H1 (cell line): ENCODE measurements at regions not wholly inside any gene's neighbourhood (a gene's known extent, or its start where the extent isn't known, plus 50 kb on each side); places are given as distances from the start of the nearest gene placed in this dataset.
A peak's percentile ranks its signal among the peaks of the same experiment; 100 is the strongest.

Source experiments
- CTCF ChIA-PET: fragments of 300-600 bp; sonication (Branson Sonifier 250); formaldehyde crosslinking; loops from one replicate; lab custom pipeline; 2021; ENCODE audit not compliant: partially characterized antibody; lab: Charles Lee
- POLR2A ChIA-PET: fragments of 300-600 bp; sonication (Branson Sonifier 250); formaldehyde crosslinking; loops from one replicate; lab custom pipeline; 2021; ENCODE audit warnings: inconsistent platforms; ENCODE audit not compliant: partially characterized antibody; lab: Charles Lee
- DNase-seq, 2 experiments: peaks; one replicate each; pipeline versions ENCODE4 v3.0.0 to v3.0.0-alpha.2; 2010 to 2022; ENCODE audit warnings: low spot score in 2 of 2, low read depth in 1 of 2, mixed read lengths in 1 of 2
- FAIRE-seq: peaks from 2 replicates; lab custom pipeline; 2011; peaks lifted over from hg19 to GRCh38; lab: Jason Lieb, UNC
- H2AFZ ChIP-seq: 2 replicates; pipeline ENCODE4 v1.8.1; 2012; ENCODE audit warnings: low read length, inconsistent platforms
- H2AK5ac ChIP-seq: 2 replicates; pipeline ENCODE4 v1.6.1; 2013; ENCODE audit warnings: low read depth, low read length
- H2BK120ac ChIP-seq: replicated peaks from 2 replicates; pipeline ENCODE3; 2013; ENCODE audit warnings: low read depth, low read length, inconsistent platforms
- H2BK12ac ChIP-seq: 2 replicates; pipeline ENCODE4 v1.6.1; 2013; ENCODE audit warnings: low read depth, low read length
- H2BK15ac ChIP-seq: 2 replicates; pipeline ENCODE4 v1.6.1; 2013; ENCODE audit warnings: low read length
- H2BK20ac ChIP-seq: 2 replicates; pipeline ENCODE4 v1.6.1; 2013; ENCODE audit warnings: low read length
- H2BK5ac ChIP-seq: 2 replicates; pipeline ENCODE4 v1.6.1; 2013; ENCODE audit warnings: low read depth, low read length
- H3K14ac ChIP-seq: 2 replicates; pipeline ENCODE4 v1.6.1; 2013; ENCODE audit warnings: inconsistent platforms; ENCODE audit not compliant: insufficient read length
- H3K18ac ChIP-seq: 2 replicates; pipeline ENCODE4 v1.6.1; 2013; ENCODE audit warnings: low read length; ENCODE audit errors: extremely low read depth
- H3K23ac ChIP-seq: 2 replicates; pipeline ENCODE4 v1.6.1; 2013; ENCODE audit warnings: inconsistent platforms; ENCODE audit not compliant: insufficient read length
- H3K23me2 ChIP-seq: 2 replicates; pipeline ENCODE4 v1.6.1; 2013; ENCODE audit warnings: low read depth, low read length
- H3K27ac ChIP-seq: 2 replicates; pipeline ENCODE4 v1.6.1; 2011; ENCODE audit warnings: low read depth, low read length, inconsistent platforms
- H3K27me3 ChIP-seq, 4 experiments: replicated peaks in 1 of 4; 1 replicate in 1 of 4; 2 replicates in 3 of 4; pipeline versions ENCODE4 v1.6.1 to v1.8.1; 2011 to 2013; ENCODE audit warnings: low read length in 3 of 4, mild to moderate bottlenecking in 3 of 4, inconsistent platforms in 2 of 4, mixed read lengths in 2 of 4, moderate library complexity in 1 of 4; ENCODE audit not compliant: control insufficient read depth in 3 of 4, insufficient read depth in 3 of 4; ENCODE audit errors: extremely low read depth in 1 of 4
- H3K36me3 ChIP-seq, 4 experiments: 2 replicates each; pipeline versions ENCODE4 v1.6.1 to v1.8.1; 2011 to 2013; ENCODE audit warnings: mild to moderate bottlenecking in 4 of 4, low read length in 3 of 4, moderate library complexity in 2 of 4, control low read depth in 1 of 4, inconsistent platforms in 1 of 4; ENCODE audit not compliant: insufficient read depth in 4 of 4, control insufficient read depth in 2 of 4
- H3K4ac ChIP-seq: replicated peaks from 2 replicates; pipeline ENCODE3; 2013; ENCODE audit warnings: low read length, low read depth, mixed read lengths, inconsistent platforms; ENCODE audit not compliant: insufficient read length
- H3K4me1 ChIP-seq, 4 experiments: replicated peaks in 1 of 4; 1 replicate in 1 of 4; 2 replicates in 3 of 4; pipeline versions ENCODE4 v1.6.1 to v1.8.1; 2011 to 2013; ENCODE audit warnings: low read length in 3 of 4, inconsistent platforms in 2 of 4, mixed read lengths in 1 of 4; ENCODE audit not compliant: insufficient read depth in 4 of 4, control insufficient read depth in 3 of 4
- H3K4me2 ChIP-seq, 2 experiments: 2 replicates each; pipeline versions ENCODE4 v1.6.1 to v1.8.1; 2011 to 2013; ENCODE audit warnings: low read depth in 2 of 2, low read length in 2 of 2, control low read depth in 1 of 2, inconsistent platforms in 1 of 2, mild to moderate bottlenecking in 1 of 2; ENCODE audit not compliant: insufficient read depth in 1 of 2
- H3K4me3 ChIP-seq, 4 experiments: fragments of 200-600, 300-600 bp in 1 of 4; sonication (generic), shearing (Covaris generic), sonication (Bioruptor Twin) in 1 of 4; 2 replicates each; pipeline versions ENCODE4 v1.5.1 to v1.8.1; 2011 to 2016; ENCODE audit warnings: low read length in 4 of 4, low read depth in 3 of 4, control low read depth in 2 of 4, inconsistent platforms in 2 of 4, mild to moderate bottlenecking in 2 of 4, mixed read lengths in 1 of 4, moderate library complexity in 1 of 4; ENCODE audit not compliant: insufficient read depth in 2 of 4; ENCODE audit errors: extremely low read depth in 1 of 4
- H3K56ac ChIP-seq: replicated peaks from 2 replicates; pipeline ENCODE3; 2013; ENCODE audit warnings: low read depth, mild to moderate bottlenecking, mixed read lengths, low read length, inconsistent platforms; ENCODE audit not compliant: insufficient read length
- H3K79me1 ChIP-seq: 2 replicates; pipeline ENCODE4 v1.6.1; 2013; ENCODE audit warnings: low read depth, low read length, control low read depth
- H3K79me2 ChIP-seq, 2 experiments: 2 replicates each; pipeline versions ENCODE4 v1.6.1 to v1.8.1; 2012 to 2013; ENCODE audit warnings: low read length in 2 of 2, mild to moderate bottlenecking in 2 of 2, inconsistent platforms in 1 of 2; ENCODE audit not compliant: insufficient read depth in 2 of 2, control insufficient read depth in 1 of 2
- H3K9ac ChIP-seq, 4 experiments: replicated peaks in 1 of 4; 1 replicate in 1 of 4; 2 replicates in 3 of 4; pipeline versions ENCODE4 v1.6.1 to v1.8.1; 2011 to 2013; ENCODE audit warnings: low read depth in 3 of 4, low read length in 3 of 4, control low read depth in 2 of 4, mild to moderate bottlenecking in 2 of 4, moderate library complexity in 2 of 4, inconsistent platforms in 1 of 4; ENCODE audit errors: extremely low read depth in 1 of 4
- H3K9me3 ChIP-seq, 2 experiments: 2 replicates each; pipeline versions ENCODE4 v1.6.1 to v1.8.1; 2012 to 2013; ENCODE audit warnings: mild to moderate bottlenecking in 2 of 2, moderate library complexity in 2 of 2, control low read depth in 1 of 2, inconsistent platforms in 1 of 2, low read depth in 1 of 2, low read length in 1 of 2, mixed read lengths in 1 of 2; ENCODE audit not compliant: insufficient read depth in 2 of 2
- H4K20me1 ChIP-seq, 2 experiments: replicated peaks in 1 of 2; 2 replicates each; pipeline versions ENCODE3 to v1.8.1; 2011 to 2013; ENCODE audit warnings: inconsistent platforms in 2 of 2, low read length in 2 of 2, mild to moderate bottlenecking in 1 of 2; ENCODE audit not compliant: insufficient read depth in 2 of 2, control insufficient read depth in 1 of 2
- H4K5ac ChIP-seq: 2 replicates; pipeline ENCODE4 v1.6.1; 2013; ENCODE audit warnings: low read length, low read depth, mixed read lengths, inconsistent platforms; ENCODE audit not compliant: insufficient read length
- H4K8ac ChIP-seq: 2 replicates; pipeline ENCODE4 v1.8.0; 2013; ENCODE audit warnings: mild to moderate bottlenecking, moderate library complexity, low read length, inconsistent platforms; ENCODE audit not compliant: insufficient read depth; ENCODE audit errors: extremely low read depth
- H4K91ac ChIP-seq: replicated peaks from 2 replicates; pipeline ENCODE3; 2013; ENCODE audit warnings: low read length, mixed read lengths, inconsistent platforms; ENCODE audit not compliant: insufficient read length
- CBX5 ChIP-seq: fragments of 300-800, 300-1000 bp; sonication (generic); IDR thresholded peaks from 2 replicates; pipeline ENCODE4 v1.7.1; 2016; ENCODE audit warnings: antibody characterized with exemption, low read length, low read depth
- CEBPB ChIP-seq: IDR thresholded peaks from 2 replicates; pipeline ENCODE4 v1.6.1; 2012; ENCODE audit warnings: low read depth, low read length
- CHD1 ChIP-seq: IDR thresholded peaks from 2 replicates; pipeline ENCODE4 v1.6.1; 2012; ENCODE audit warnings: low read depth, low read length, improper control_type of control experiment
- CREB1 ChIP-seq: IDR thresholded peaks from 2 replicates; pipeline ENCODE4 v1.6.1; 2012; ENCODE audit warnings: inconsistent platforms
- EP300 ChIP-seq, 2 experiments: IDR thresholded peaks; 1 replicate in 1 of 2; 2 replicates in 1 of 2; pipeline ENCODE4 v1.6.1; 2011 to 2012; ENCODE audit warnings: low read depth in 2 of 2, low read length in 2 of 2, mild to moderate bottlenecking in 2 of 2, borderline replicate concordance in 1 of 2, inconsistent platforms in 1 of 2, moderate library complexity in 1 of 2
- KDM1A ChIP-seq: fragments of 200-600, 300-600 bp; sonication (generic); IDR thresholded peaks from 2 replicates; pipeline ENCODE4 v1.7.1; 2016; ENCODE audit warnings: mild to moderate bottlenecking, low read length, borderline replicate concordance
- NANOG ChIP-seq: IDR thresholded peaks from 2 replicates; pipeline ENCODE4 v1.6.1; 2011; ENCODE audit warnings: low read length, low read depth, mild to moderate bottlenecking, inconsistent platforms; ENCODE audit not compliant: insufficient read depth, poor library complexity, severe bottlenecking
- POLR2A ChIP-seq, 2 experiments: IDR thresholded peaks; 1 replicate in 1 of 2; 2 replicates in 1 of 2; pipeline ENCODE4 v1.6.1; 2011; ENCODE audit warnings: low read depth in 2 of 2, low read length in 2 of 2, mild to moderate bottlenecking in 2 of 2; ENCODE audit errors: control extremely low read depth in 1 of 2
- POLR2AphosphoS5 ChIP-seq: IDR thresholded peaks from 2 replicates; pipeline ENCODE4 v1.6.1; 2011; ENCODE audit warnings: low read depth, low read length
- POU5F1 ChIP-seq: IDR thresholded peaks from 2 replicates; pipeline ENCODE4 v1.6.1; 2011; ENCODE audit warnings: low read depth, mild to moderate bottlenecking, low read length, moderate library complexity
- SIRT6 ChIP-seq: IDR thresholded peaks from one replicate; pipeline ENCODE4 v1.7.1; 2012; ENCODE audit warnings: low read length, inconsistent platforms
- SP2 ChIP-seq: IDR thresholded peaks from 2 replicates; pipeline ENCODE4 v1.6.1; 2012; ENCODE audit warnings: mild to moderate bottlenecking, low read length, inconsistent platforms
- SUZ12 ChIP-seq: fragments of 200-600 bp; sonication (generic); IDR thresholded peaks from 2 replicates; pipeline ENCODE4 v1.6.1; 2012; ENCODE audit warnings: mild to moderate bottlenecking, inconsistent platforms, low read length, moderate library complexity, mixed read lengths
- TCF12 ChIP-seq: IDR thresholded peaks from 2 replicates; pipeline ENCODE4 v1.6.1; 2011; ENCODE audit warnings: low read depth, mild to moderate bottlenecking, low read length
- WGBS, 2 experiments: shearing (Covaris generic) in 1 of 2; methylation state at CpG; one replicate each; pipeline versions ENCODE4 v1.1.6 to v1.1.7; 2013 to 2015; ENCODE audit warnings: low lambda C conversion rate in 2 of 2, mixed read lengths in 2 of 2, inconsistent platforms in 1 of 2, low coverage in 1 of 2, missing lambda C conversion rate in 1 of 2; ENCODE audit not compliant: insufficient replicate concordance in 2 of 2, insufficient coverage in 1 of 2, insufficient read length in 1 of 2; ENCODE audit errors: extremely low coverage in 1 of 2, missing lambda C conversion rate in 1 of 2; 5-methylcytosine and 5-hydroxymethylcytosine counted together

- H3K9ac ChIP-seq = no peak overlapping the region
- no peaks in the 10 kb centered on the region for H3K23me2 ChIP-seq
- no peak overlapping the region for H3K18ac ChIP-seq
- no peak overlapping the region; the same call in 1 of the 2 replicates for H2BK20ac ChIP-seq
- no peak overlapping the region; the same call in 1 of the 2 replicates for H3K27ac ChIP-seq
- 0 out of 2 replicates have a peak overlapping the region, but pooled peaks have one; percentile 44 for H2BK12ac ChIP-seq
- H4K20me1 ChIP-seq = no peaks in the 10 kb centered on the region
- ChIA-PET CTCF (no interaction called here), POLR2A (no interaction called here)
- no peak for TF ChIP-seq KDM1A
- no peak for TF ChIP-seq EP300 (IDR thresholded peaks at IDR 0.05; ENCODE audit: borderline replicate concordance in 1 of 2, low read depth in 2 of 2, low read length in 2 of 2)
- TF ChIP-seq TCF12 = no peak
- TF ChIP-seq CREB1 = no peak
- TF ChIP-seq POLR2AphosphoS5 = no peak
- TF ChIP-seq CEBPB = no peak
- TF ChIP-seq CBX5 = no peak
- no peak for TF ChIP-seq POLR2A (IDR thresholded peaks at IDR 0.05; ENCODE audit: control extremely low read depth in 1 of 2, low read depth in 2 of 2, low read length in 2 of 2)
- TF ChIP-seq POU5F1 = no peak
- TF ChIP-seq SIRT6 = no peak
- no peak for TF ChIP-seq SP2
- no peak for TF ChIP-seq SUZ12
- no peak for TF ChIP-seq NANOG
- TF ChIP-seq CHD1 = no peak
- no peak overlapping the region for H3K56ac ChIP-seq
- no peaks in the 10 kb centered on the region for H3K27me3 ChIP-seq
- H3K4me1 ChIP-seq = peaks cover 0 to 9% (median 4%) of the 10 kb centered on the region in 4 experiments; a peak in 3 of 7 replicates
- H2AK5ac ChIP-seq = no peak overlapping the region
- H2BK15ac ChIP-seq = no peak overlapping the region
- no peaks in the 10 kb centered on the region for H3K36me3 ChIP-seq
- H3K79me2 ChIP-seq = no peaks in the 10 kb centered on the region
- H2BK5ac ChIP-seq = peak overlapping the region; percentile 40; the same call in 1 of the 2 replicates
- H3K4me2 ChIP-seq = peak overlapping the region in 1 of 2 experiments; percentile 41; a peak in 1 of 4 replicates
- H3K14ac ChIP-seq = no peak overlapping the region
- 76% methylated on average over 5 of the region's 5 CpGs; no CpG with 5 or more reads in 1 of the 2 experiments for WGBS, 2 experiments
- H3K23ac ChIP-seq = no peak overlapping the region
- H4K5ac ChIP-seq = no peak overlapping the region
- no peaks in the 10 kb centered on the region for H3K79me1 ChIP-seq
- no peak overlapping the region for H2AFZ ChIP-seq
- H4K91ac ChIP-seq = no peak overlapping the region
- H3K4ac ChIP-seq = no peak overlapping the region
- FAIRE-seq (no peak), DNase-seq (no peak)
- H4K8ac ChIP-seq = no peak overlapping the region
- H3K9me3 ChIP-seq = no peaks in the 10 kb centered on the region
- no peak overlapping the region for H3K4me3 ChIP-seq
- no peak overlapping the region for H2BK120ac ChIP-seq
Observed at GRCh38 chr11:98495601-98496000, 525.1 kb upstream of the CNTN5 start.
